Transverse colon (tissue), 4 donors: ENCODE measurements at regions not wholly inside any gene's neighbourhood (a gene's known extent, or its start where the extent isn't known, plus 50 kb on each side); places are given as distances from the start of the nearest gene placed in this dataset.

ENCODE experiments used
- CTCF ChIP-seq, 5 experiments: fragments of 200-600 bp in 3 of 5; fragments of 450-650 bp in 2 of 5; sonication (generic) in 3 of 5; IDR thresholded peaks; 1 replicate in 2 of 5; 2 replicates in 3 of 5; pipeline ENCODE4 v1.5.1; 2016 to 2017; ENCODE audit warnings: antibody characterized with exemption in 5 of 5, inconsistent platforms in 3 of 5, mild to moderate bottlenecking in 2 of 5, moderate library complexity in 1 of 5
- POLR2AphosphoS5 ChIP-seq, 3 donors: sonication (generic); formaldehyde crosslinking; IDR thresholded peaks; one replicate each; pipeline ENCODE4 v1.6.1; 2016; ENCODE audit warnings: antibody characterized with exemption in 3 of 3

- TF ChIP-seq CTCF (IDR thresholded peaks at IDR 0.05) (no peak), POLR2AphosphoS5 (IDR thresholded peaks at IDR 0.05) (no peak)
Observed at GRCh38 chr5:123814801-123815470, 303.0 kb downstream of the CSNK1G3 start.
